ENCODE measurements at regions not wholly inside any gene's neighbourhood (a gene's known extent, or its start where the extent isn't known, plus 50 kb on each side); places are given as distances from the start of the nearest gene placed in this dataset.

DNA sequence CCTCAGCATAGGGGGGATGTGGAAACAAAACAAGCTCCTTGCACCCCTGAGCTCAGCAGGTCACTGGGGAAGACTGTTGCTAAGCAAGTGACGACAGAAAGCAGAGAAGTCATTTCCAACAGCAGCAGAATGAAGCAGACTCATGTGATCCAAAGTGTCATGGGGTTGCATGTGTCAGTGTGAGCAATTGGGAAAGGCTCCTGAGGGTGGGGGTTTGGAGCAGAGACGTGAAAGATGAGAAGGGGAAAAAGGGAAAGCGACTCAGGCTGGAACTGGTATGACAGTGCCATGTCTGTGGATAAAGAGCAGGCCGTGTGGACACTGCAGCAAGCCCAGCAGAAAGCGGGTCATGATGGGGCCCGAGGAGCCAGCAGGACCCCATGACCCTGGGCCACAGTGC is 363.9 kb downstream of the PREX1 start:
- DNase-seq, result peak; percentile 20

- DNase-seq, result peak; percentile 32
These were observed 364.6 kb downstream of the PREX1 start for GRCh38 chr20:48463096-48463720.

DNA sequence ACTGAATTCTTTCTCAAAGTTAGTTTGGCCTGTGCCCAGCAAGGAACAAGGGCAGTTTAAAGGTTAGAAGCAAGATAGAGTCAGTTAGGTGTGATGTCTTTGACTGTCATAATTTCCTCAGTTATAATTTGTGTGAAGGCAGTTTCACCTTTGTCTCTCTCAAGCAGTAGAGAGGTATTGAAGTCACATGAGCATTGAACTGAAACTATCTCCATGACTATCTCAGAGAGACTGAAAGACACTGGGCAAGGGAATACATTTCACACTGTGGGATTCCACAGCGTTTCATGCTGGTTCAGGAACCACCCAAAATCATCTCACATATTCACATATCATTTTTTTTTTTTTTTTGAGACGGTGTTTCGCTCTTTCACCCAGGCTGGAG is 366.1 kb downstream of the PREX1 start:
- no peak for DNase-seq

GRCh38 chr20:48461091-48461734 is 366.6 kb downstream of the PREX1 start:
- DNase-seq, result no peak

DNA sequence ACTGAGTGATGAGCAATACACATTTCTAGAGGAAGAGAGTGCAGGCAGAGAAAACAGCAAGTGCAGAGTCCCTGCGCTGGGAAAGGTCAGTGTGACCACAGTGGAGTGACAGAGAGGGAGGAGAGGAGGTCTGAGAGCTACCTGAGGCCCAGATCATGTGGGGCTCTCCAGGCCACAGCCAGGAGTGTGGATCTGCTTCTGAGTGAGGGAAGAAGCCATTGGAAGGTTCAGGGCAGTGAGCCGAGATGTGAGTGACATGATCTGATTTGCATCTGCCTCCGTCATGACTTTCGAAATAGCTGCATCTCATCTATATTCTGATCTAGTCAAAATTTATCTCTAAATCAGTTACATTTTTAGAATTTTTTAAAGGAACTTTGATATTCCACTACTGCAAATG is 367.1 kb downstream of the PREX1 start:
- no peak for DNase-seq

GRCh38 chr20:48459722-48460395 is 367.9 kb downstream of the PREX1 start:
- DNase-seq, result no peak

GRCh38 chr20:48458601-48459385 is 369.0 kb downstream of the PREX1 start:
- no peak for DNase-seq

- DNase-seq, result no peak
These were observed 369.8 kb downstream of the PREX1 start for GRCh38 chr20:48458003-48458377.

- no peak for DNase-seq
These were observed 370.4 kb downstream of the PREX1 start for GRCh38 chr20:48457193-48458002.

DNA sequence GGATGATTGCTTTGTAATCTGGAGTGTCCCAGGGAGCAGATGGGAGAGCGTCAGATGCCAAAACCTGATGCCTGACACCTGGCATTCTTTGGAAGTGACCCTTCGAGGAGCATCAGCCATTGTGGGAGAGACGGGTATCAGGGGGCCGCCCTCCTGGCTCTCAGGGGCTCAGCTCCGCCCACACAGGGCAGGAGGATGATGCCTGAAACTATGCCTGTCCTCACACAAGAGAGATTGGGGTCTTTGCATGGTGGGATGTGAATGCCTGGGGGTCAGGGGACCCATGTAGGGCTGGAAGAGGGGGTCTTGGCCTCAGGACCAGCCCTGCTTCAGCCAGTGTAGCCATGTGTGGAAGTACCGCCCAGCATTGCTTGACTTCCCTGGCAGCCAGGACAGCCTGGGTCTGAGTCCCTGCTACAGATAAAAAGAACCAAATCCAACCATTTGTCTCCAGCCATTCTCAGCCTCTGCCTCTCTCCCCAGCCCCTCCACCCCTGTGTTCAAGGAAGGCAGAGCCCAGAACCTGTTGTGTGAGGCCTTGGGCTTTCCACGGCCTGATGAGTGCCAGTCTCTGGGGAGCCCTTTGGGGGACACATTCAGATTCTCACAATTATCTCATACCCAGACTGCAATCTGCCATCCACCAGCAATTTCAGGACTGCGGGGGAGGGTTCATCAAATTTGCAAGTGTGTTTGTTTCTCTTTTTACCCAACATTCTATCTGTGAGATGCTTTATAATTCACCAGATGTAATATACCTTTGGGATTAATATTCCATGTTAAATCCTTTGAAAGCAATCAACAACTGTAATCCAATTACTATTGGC is 371.2 kb downstream of the PREX1 start:
- no peak for DNase-seq

- DNase-seq, result no peak
These were observed 372.0 kb downstream of the PREX1 start for GRCh38 chr20:48455651-48456365.

DNA sequence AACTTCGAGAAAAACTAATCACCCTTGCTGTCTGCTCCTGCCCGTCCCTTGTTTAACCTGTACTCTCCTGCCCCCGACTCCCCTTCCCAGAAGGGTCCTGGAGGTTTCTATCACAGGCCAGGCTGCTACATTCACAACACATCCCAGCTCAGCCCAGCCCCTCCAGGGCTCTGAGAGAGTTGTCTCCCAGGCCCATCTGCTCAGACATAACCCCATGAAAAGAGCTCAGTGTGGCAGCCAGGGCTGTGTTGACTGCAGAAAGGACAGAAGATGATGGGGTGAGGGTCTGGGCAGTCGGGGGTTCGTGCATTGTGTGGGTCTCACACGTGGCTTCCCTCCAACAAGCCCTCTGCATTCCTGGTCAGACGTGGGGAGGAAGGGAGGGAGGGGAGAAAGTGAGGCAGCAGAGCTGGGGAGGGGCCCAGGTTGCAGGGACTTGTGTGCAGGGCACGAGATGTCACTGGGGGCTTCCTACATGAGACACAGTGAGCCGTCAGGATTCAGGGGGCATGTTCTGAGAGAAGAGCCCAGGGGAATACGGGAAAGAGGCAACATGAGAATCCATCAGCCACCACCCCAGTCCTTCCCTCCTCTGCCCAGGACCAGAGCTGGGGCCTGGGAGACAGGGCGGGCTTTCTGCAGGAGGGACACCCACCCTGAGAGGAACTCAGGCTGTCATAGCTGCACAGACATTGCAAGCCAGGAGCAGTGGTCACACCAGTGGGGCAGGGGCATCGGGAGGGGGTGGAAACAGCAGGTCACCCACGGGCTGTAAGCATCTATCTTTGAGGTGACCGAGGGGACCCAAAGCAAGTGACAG is 372.9 kb downstream of the PREX1 start:
- no peak for DNase-seq

DNA sequence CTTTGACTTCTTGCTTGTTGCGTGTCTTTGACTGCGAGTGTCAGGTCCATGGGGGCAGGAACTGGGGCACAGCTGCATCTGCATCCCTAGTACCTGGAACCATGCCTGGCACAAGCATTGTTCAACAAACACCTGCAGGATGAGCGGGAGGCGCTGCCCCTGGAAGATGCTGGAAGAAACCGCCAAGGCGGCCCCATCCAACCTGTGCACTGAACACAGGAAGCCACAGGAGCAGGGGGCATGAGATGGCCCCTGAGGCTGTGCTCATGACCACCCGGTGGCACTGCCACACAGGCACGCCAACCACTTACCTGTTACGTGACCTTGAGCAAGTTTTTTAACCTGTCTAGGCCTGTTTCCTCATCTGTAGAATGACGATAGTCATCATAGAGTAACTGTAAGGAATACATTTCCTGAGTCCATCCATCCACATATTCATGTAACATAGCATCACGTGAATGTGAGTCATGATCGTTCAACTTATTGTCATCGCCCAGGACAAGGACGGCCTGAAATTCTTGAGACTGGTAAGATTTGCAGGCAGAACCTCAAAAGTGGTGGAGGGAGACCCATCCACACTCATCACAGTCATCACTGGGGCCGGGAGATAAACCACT is 374.2 kb downstream of the PREX1 start:
- DNase-seq, result no peak

DNA sequence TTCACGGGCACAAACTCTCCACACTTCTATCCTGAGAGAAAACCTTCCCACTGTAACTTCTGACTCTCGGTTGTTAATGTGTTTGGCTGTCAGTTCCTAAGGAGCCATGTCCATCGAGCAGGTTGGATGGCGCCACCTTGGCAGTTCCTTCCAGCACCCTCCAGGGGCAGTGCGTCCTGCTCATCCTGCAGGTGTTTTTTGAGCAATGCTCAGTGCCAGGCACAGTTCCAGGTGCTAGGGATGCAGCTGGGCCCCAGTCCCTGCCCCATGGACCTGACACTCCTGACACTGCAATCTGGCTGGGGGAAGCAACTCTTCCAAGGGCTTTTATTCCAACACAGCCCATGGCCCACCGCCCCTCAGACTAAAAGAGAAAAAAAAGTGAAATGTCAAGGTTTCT is 376.4 kb downstream of the PREX1 start:
- DNase-seq, result no peak

DNA sequence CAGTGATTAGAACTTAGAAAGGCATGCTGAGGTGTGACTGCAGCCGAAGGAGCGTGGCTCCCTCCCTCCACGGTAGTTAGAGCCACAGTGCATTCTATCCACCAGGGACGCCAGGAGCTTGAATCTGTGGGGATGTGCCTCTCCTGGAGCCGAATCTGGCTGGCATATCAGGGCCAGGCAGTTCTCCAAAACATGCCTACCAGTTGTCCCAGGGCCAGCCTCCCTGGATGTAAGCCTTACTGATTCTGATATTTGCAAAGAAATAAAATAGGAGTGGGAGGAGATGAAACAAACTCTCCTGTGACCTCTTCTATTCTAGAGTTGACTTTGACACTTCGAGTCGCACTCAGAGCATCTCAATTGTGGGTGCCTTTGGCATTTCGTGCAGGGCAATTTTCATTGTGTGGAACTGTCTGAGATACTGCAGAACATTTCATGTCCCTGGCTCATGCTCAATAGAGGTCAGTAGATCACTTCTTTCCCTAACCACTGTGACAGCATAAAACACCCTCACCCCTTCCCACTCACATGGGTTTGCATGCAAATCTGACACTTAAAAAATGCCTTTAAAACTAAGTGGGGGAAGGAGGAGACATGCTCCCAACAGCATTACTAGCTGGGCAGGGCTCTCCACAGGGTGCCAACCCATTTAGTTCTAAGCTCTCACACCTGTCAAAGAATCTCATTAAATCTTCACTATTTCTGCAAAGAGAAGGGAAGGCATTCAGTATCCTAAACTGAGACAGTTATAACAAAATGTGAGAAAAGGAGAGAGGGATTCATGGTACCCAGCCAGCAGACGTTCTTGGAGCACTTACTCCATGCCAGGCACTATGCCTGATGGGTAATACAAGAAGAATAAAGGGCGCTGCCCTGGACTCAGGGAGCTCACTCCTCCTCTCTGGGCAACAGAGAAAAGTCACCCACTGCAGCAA is 378.9 kb downstream of the PREX1 start:
- DNase-seq, result no peak

DNA sequence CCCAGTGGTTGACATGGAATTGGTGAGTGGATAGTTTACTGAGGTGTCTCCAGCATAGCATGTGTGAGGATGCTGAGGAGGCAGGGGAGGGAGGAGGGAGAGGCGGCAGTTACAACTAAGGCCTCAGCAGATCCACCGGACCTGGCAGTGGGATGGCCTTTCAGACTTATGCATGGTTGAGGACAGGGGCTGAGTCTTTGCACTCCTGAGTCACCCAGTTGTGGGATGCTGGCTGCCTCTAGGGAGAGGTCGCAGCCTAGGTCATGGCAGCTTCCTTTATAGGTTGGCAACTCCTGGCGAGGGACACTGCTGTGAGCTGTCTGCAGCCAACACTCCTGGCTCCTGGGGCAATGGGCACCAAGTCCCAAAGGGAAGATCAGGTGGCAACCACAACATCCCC is 380.3 kb downstream of the PREX1 start:
- DNase-seq, result no peak

DNA sequence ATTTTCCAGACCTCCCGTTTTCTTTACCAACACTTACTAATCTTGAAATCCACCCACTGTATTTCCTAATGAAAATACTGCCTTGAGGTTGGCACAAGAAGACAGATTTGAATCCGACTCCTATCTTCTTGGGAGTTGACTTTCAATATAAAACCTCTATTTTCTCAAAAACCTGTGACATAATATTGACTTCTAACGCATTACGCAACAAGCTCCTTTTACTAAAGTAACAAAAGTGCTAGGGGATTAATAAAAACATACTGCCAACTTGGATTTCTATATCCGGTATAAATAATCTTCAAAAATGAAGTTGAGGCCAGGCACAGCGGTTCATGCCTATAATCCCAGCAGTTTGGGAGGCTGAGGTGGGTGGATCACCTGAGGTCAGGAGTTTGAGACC is 382.0 kb downstream of the PREX1 start:
- no peak for DNase-seq

DNA sequence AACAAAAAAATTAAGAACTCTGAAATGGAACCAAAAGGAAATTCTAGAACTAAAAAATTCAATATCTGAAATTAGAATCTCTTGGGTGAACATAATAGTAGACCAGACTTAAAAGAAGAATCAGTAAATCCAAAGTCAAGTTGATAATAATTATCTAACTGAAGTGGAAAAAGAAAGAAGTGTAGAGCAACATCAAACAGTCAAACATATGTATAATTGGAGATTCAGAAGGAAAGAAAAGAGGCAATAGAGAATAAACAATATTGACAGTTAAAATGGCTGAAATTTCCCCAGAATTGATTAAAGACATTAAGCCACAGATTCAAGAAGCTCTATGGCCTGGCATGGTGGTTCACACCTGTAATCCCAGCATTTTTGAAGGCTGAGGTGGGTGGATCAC is 383.6 kb downstream of the PREX1 start:
- no peak for DNase-seq
